Epithelial cell of proximal tubule (primary cell): ENCODE measurements at regions not wholly inside any gene's neighbourhood (a gene's known extent, or its start where the extent isn't known, plus 50 kb on each side); places are given as distances from the start of the nearest gene placed in this dataset.

Experiments used
- DNase-seq: peaks from one replicate; pipeline ENCODE4 v3.0.0-alpha.2; 2011; ENCODE audit warnings: low read depth
- H3K4me3 ChIP-seq: 2 replicates; pipeline ENCODE4 v1.5.1; 2011; ENCODE audit warnings: low read depth, mild to moderate bottlenecking, low read length
- CTCF ChIP-seq: conservative IDR thresholded peaks from 2 replicates; pipeline ENCODE4 v1.5.1; 2012; ENCODE audit warnings: low read depth, mild to moderate bottlenecking, low read length

GRCh38 chr5:4939042-4939781, 200.9 kb upstream of the ADAMTS16 start:
- no peak for DNase-seq
- no peak overlapping the region for H3K4me3 ChIP-seq
- TF ChIP-seq CTCF = no peak

- no peak for DNase-seq
- TF ChIP-seq CTCF = no peak
- no peak overlapping the region for H3K4me3 ChIP-seq
These were observed 199.0 kb upstream of the ADAMTS16 start for GRCh38 chr5:4941161-4941560.

GRCh38 chr5:4941957-4942830, 197.9 kb upstream of the ADAMTS16 start:
- DNase-seq = no peak

GRCh38 chr5:4942831-4943178, 197.3 kb upstream of the ADAMTS16 start:
- no peak for TF ChIP-seq CTCF
- no peak for DNase-seq
- no peak overlapping the region for H3K4me3 ChIP-seq

More at GRCh38 chr5:4941957-4942830, 197.9 kb upstream of the ADAMTS16 start:
- H3K4me3 ChIP-seq = no peak overlapping the region
- TF ChIP-seq CTCF = peak; percentile 86

GRCh38 chr5:4945296-4945695, 194.8 kb upstream of the ADAMTS16 start:
- no peak overlapping the region for H3K4me3 ChIP-seq
- no peak for TF ChIP-seq CTCF

GRCh38 chr5:4947106-4947505, 193.0 kb upstream of the ADAMTS16 start:
- DNase-seq = no peak
- no peak overlapping the region for H3K4me3 ChIP-seq
- no peak for TF ChIP-seq CTCF

More at GRCh38 chr5:4945296-4945695, 194.8 kb upstream of the ADAMTS16 start:
- no peak for DNase-seq
